Esophagus muscularis mucosa (tissue), 4 donors: ENCODE measurements at regions not wholly inside any gene's neighbourhood (a gene's known extent, or its start where the extent isn't known, plus 50 kb on each side); places are given as distances from the start of the nearest gene placed in this dataset.

Experiments
- DNase-seq: peaks from one replicate; pipeline ENCODE4 v3.0.0-alpha.2; 2017; ENCODE audit errors: extremely low spot score
- H3K27ac ChIP-seq, 4 donors: fragments of 200-600 bp; sonication (generic); replicated peaks in 1 of 4; 1 replicate in 3 of 4; 2 replicates in 1 of 4; pipeline ENCODE4 v1.5.1; 2016 to 2019; ENCODE audit warnings: mild to moderate bottlenecking in 1 of 4
- H3K27me3 ChIP-seq, 4 donors: fragments of 200-600 bp; sonication (generic); one replicate each; pipeline versions ENCODE4 v1.5.1 to v1.6.0; 2016 to 2019
- H3K36me3 ChIP-seq, 4 donors: fragments of 200-600 bp; sonication (generic); one replicate each; pipeline ENCODE4 v1.5.1; 2016 to 2019
- H3K4me1 ChIP-seq, 4 donors: fragments of 200-600 bp; sonication (generic); one replicate each; pipeline ENCODE4 v1.5.1; 2016 to 2019
- H3K4me3 ChIP-seq, 4 donors: fragments of 200-600 bp; sonication (generic); 1 replicate in 2 of 4; 2 replicates in 2 of 4; pipeline ENCODE4 v1.5.1; 2016 to 2019; ENCODE audit warnings: mild to moderate bottlenecking in 4 of 4, moderate library complexity in 1 of 4
- H3K9me3 ChIP-seq, 4 donors: fragments of 200-600 bp; sonication (generic); 1 replicate in 3 of 4; 2 replicates in 1 of 4; pipeline ENCODE4 v1.5.1; 2016 to 2019
- CTCF ChIP-seq, 3 experiments: fragments of 200-600 bp in 2 of 3; fragments of 450-650 bp in 1 of 3; sonication (generic) in 2 of 3; IDR thresholded peaks; one replicate each; pipeline ENCODE4 v1.5.1; 2017 to 2019; ENCODE audit warnings: antibody characterized with exemption in 3 of 3, mild to moderate bottlenecking in 2 of 3, moderate library complexity in 1 of 3
- EP300 ChIP-seq: sonication (generic); formaldehyde crosslinking; IDR thresholded peaks from one replicate; pipeline ENCODE4 v1.6.1; 2017; ENCODE audit warnings: antibody characterized with exemption
- POLR2A ChIP-seq: fragments of 450-650 bp; IDR thresholded peaks from one replicate; pipeline ENCODE4 v1.6.1; 2017; ENCODE audit warnings: antibody characterized with exemption, moderate library complexity, mild to moderate bottlenecking, low read depth
- POLR2AphosphoS5 ChIP-seq, 2 donors: sonication (generic); formaldehyde crosslinking; IDR thresholded peaks; one replicate each; pipeline ENCODE4 v1.6.1; 2017; ENCODE audit warnings: antibody characterized with exemption in 2 of 2
- WGBS: methylation state at CpG from one replicate; pipeline ENCODE4 v1.1.5; 2018; 5-methylcytosine and 5-hydroxymethylcytosine counted together
- intact Hi-C: fragments of 100-400 bp; cut with DNase I; formaldehyde crosslinking; loops from one replicate; pipeline ENCODE4 v1.15.1; 2023

GRCh38 chr2:146246002-146246735 lies 1598.7 kb upstream of the ACVR2A start:
- intact Hi-C loops = no loop called here
- no peaks in the 10 kb centered on the region for H3K4me1 ChIP-seq
- WGBS = 52% methylated on average over 3 of the region's 3 CpGs

GRCh38 chr2:146244830-146245229 lies 1600.0 kb upstream of the ACVR2A start:
- 83% methylated on average over 2 of the region's 2 CpGs for WGBS
- Histone ChIP-seq H3K4me1 (no peaks in the 10 kb centered on the region), H3K4me3 (no peak overlapping the region), H3K36me3 (no peaks in the 10 kb centered on the region), H3K27ac (no peak overlapping the region), H3K9me3 (no peaks in the 10 kb centered on the region), H3K27me3 (no peaks in the 10 kb centered on the region)
- no peak for DNase-seq
- intact Hi-C loops = no loop called here
- TF ChIP-seq POLR2A (no peak), EP300 (no peak), POLR2AphosphoS5 (IDR thresholded peaks at IDR 0.05) (no peak), CTCF (IDR thresholded peaks at IDR 0.05) (no peak)

More at GRCh38 chr2:146246002-146246735, 1598.7 kb upstream of the ACVR2A start:
- no peak overlapping the region for H3K27ac ChIP-seq
- H3K27me3 ChIP-seq = no peaks in the 10 kb centered on the region
- no peaks in the 10 kb centered on the region for H3K9me3 ChIP-seq
- H3K4me3 ChIP-seq = no peak overlapping the region
- TF ChIP-seq POLR2AphosphoS5 (IDR thresholded peaks at IDR 0.05) = no peak
- TF ChIP-seq POLR2A = no peak
- no peak for TF ChIP-seq CTCF (IDR thresholded peaks at IDR 0.05)
- TF ChIP-seq EP300 = no peak
- H3K36me3 ChIP-seq = no peaks in the 10 kb centered on the region
- no peak for DNase-seq

GRCh38 chr2:146244131-146244530 lies 1600.7 kb upstream of the ACVR2A start:
- H3K27me3 ChIP-seq = no peaks in the 10 kb centered on the region
- no peak overlapping the region for H3K4me3 ChIP-seq
- TF ChIP-seq POLR2AphosphoS5 (IDR thresholded peaks at IDR 0.05) = no peak
- no peak for TF ChIP-seq POLR2A
- no peak for TF ChIP-seq CTCF (IDR thresholded peaks at IDR 0.05)
- TF ChIP-seq EP300 = no peak
- H3K4me1 ChIP-seq = no peaks in the 10 kb centered on the region
- 38% methylated on average over 2 of the region's 2 CpGs for WGBS
- intact Hi-C loops = no loop called here
- no peak overlapping the region for H3K27ac ChIP-seq
- no peaks in the 10 kb centered on the region for H3K36me3 ChIP-seq
- no peaks in the 10 kb centered on the region for H3K9me3 ChIP-seq
- no peak for DNase-seq

GRCh38 chr2:146241023-146241422 lies 1603.8 kb upstream of the ACVR2A start:
- intact Hi-C loops = no loop called here
- Histone ChIP-seq H3K27ac (no peak overlapping the region), H3K4me1 (no peaks in the 10 kb centered on the region), H3K27me3 (no peaks in the 10 kb centered on the region), H3K9me3 (no peaks in the 10 kb centered on the region), H3K4me3 (no peak overlapping the region), H3K36me3 (no peaks in the 10 kb centered on the region)
- DNase-seq = no peak
- TF ChIP-seq CTCF (IDR thresholded peaks at IDR 0.05) (no peak), POLR2A (no peak), POLR2AphosphoS5 (IDR thresholded peaks at IDR 0.05) (no peak)
- 54% methylated on average over 1 of the region's 1 CpG for WGBS

- Histone ChIP-seq H3K4me3 (no peak overlapping the region), H3K9me3 (no peaks in the 10 kb centered on the region), H3K27ac (no peak overlapping the region), H3K27me3 (no peaks in the 10 kb centered on the region), H3K4me1 (no peaks in the 10 kb centered on the region), H3K36me3 (no peaks in the 10 kb centered on the region)
- TF ChIP-seq CTCF (IDR thresholded peaks at IDR 0.05) (no peak), POLR2A (no peak), POLR2AphosphoS5 (IDR thresholded peaks at IDR 0.05) (no peak), EP300 (no peak)
- intact Hi-C loops = no loop called here
- DNase-seq = no peak
- WGBS = 63% methylated on average over 2 of the region's 2 CpGs
These were observed 1604.4 kb upstream of the ACVR2A start for GRCh38 chr2:146240391-146240790.
